ENCODE measurements at regions not wholly inside any gene's neighbourhood (a gene's known extent, or its start where the extent isn't known, plus 50 kb on each side); places are given as distances from the start of the nearest gene placed in this dataset.

DNA sequence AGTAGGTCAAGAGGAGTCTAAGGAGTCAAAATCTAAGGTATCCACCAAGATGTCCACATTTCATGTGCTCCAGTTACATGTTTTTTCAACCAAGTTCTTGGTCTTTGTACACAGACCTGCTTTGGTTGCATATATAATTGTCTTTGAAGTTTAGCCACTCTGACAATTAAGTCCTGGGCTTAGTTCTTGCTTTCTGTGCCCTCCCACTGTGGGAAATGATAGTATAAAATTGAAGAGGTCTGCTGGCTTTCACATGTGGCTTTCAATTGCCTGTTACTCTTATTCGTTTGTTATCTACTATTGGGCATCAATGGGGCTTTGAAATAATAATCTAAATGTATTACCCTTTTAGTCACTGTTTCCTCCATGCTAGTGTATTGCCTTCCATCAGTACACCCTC, 72.8 kb downstream of the TBR1 start:
- WGBS (ENCODE audit: insufficient coverage, low coverage, missing lambda C conversion rate), result 4% methylated on average over 1 of the region's 1 CpG
- BruUV-seq (replicated peaks), result no TSS peak
- Histone ChIP-seq H3K79me2 (ENCODE audit: control insufficient read depth, insufficient read depth, low read length) (no peaks in the 10 kb centered on the region), H2AFZ (ENCODE audit: low read depth, low read length) (no peak overlapping the region), H3K36me3 (ENCODE audit: control insufficient read depth, insufficient read depth, low read length) (no peaks in the 10 kb centered on the region), H3K9ac (ENCODE audit: insufficient read depth in 1 of 2, low read depth in 2 of 2, low read length in 2 of 2) (no peak overlapping the region), H3K4me1 (replicated peaks in 1 of 2; ENCODE audit: control insufficient read depth in 2 of 2, insufficient read depth in 2 of 2, low read length in 2 of 2) (no peaks in the 10 kb centered on the region), H3K27ac (ENCODE audit: extremely low read depth, low read depth, low read length) (no peak overlapping the region), H3K4me2 (ENCODE audit: insufficient read depth, low read length) (no peak overlapping the region), H4K20me1 (replicated peaks; ENCODE audit: control insufficient read depth, insufficient read depth, low read length) (no peaks in the 10 kb centered on the region), H3K27me3 (ENCODE audit: control insufficient read depth in 2 of 2, insufficient read depth in 2 of 2, low read length in 2 of 2) (no peaks in the 10 kb centered on the region), H3K4me3 (no peak overlapping the region), H3K9me3 (replicated peaks; ENCODE audit: control insufficient read depth, insufficient read depth, low read depth, low read length) (no peaks in the 10 kb centered on the region; the same call in 1 of the 2 replicates), H3K9me1 (ENCODE audit: control insufficient read depth, insufficient read depth, low read length) (no peaks in the 10 kb centered on the region)
- FAIRE-seq (no peak), ATAC-seq (no peak), DNase-seq (ENCODE audit: extremely low read depth in 1 of 4, low spot score in 3 of 4) (no peak)
- intact Hi-C loops (cut with micrococcal nuclease), result no loop called here
- TF ChIP-seq, protein P1, sequence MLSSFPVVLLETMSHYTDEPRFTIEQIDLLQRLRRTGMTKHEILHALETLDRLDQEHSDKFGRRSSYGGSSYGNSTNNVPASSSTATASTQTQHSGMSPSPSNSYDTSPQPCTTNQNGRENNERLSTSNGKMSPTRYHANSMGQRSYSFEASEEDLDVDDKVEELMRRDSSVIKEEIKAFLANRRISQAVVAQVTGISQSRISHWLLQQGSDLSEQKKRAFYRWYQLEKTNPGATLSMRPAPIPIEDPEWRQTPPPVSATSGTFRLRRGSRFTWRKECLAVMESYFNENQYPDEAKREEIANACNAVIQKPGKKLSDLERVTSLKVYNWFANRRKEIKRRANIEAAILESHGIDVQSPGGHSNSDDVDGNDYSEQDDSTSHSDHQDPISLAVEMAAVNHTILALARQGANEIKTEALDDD (IDR thresholded peaks at IDR 0.05), result no peak
- TF ChIP-seq C11orf30 (IDR thresholded peaks at IDR 0.05; ENCODE audit: low read depth), result no peak
- TF ChIP-seq ZSCAN32 (CRISPR knock-in tag; IDR thresholded peaks at IDR 0.05), result no peak
- no peak for TF ChIP-seq KHSRP (IDR thresholded peaks at IDR 0.05)
- no peak for TF ChIP-seq SLC30A9 (CRISPR knock-in tag; IDR thresholded peaks at IDR 0.05)
- no peak for TF ChIP-seq HOXB6 (CRISPR knock-in tag; IDR thresholded peaks at IDR 0.05; ENCODE audit: borderline replicate concordance)
- TF ChIP-seq PRPF4 (IDR thresholded peaks at IDR 0.05; ENCODE audit: insufficient read depth, low read depth, low read length, poor library complexity, severe bottlenecking), result no peak
- no peak for TF ChIP-seq EGR1 (conservative IDR thresholded peaks at IDR 0.05)
- no peak for TF ChIP-seq ELF1 (tag; IDR thresholded peaks at IDR 0.05)
- TF ChIP-seq FOXA3 (CRISPR knock-in tag; conservative IDR thresholded peaks at IDR 0.05 in 1 of 2, IDR thresholded peaks at IDR 0.05 in 1 of 2), result no peak
- TF ChIP-seq, protein P2, sequence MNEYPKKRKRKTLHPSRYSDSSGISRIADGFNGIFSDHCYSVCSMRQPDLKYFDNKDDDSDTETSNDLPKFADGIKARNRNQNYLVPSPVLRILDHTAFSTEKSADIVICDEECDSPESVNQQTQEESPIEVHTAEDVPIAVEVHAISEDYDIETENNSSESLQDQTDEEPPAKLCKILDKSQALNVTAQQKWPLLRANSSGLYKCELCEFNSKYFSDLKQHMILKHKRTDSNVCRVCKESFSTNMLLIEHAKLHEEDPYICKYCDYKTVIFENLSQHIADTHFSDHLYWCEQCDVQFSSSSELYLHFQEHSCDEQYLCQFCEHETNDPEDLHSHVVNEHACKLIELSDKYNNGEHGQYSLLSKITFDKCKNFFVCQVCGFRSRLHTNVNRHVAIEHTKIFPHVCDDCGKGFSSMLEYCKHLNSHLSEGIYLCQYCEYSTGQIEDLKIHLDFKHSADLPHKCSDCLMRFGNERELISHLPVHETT (CRISPR knock-in tag; conservative IDR thresholded peaks at IDR 0.05 in 1 of 2, IDR thresholded peaks at IDR 0.05 in 1 of 2), result no peak
- TF ChIP-seq, protein P3, sequence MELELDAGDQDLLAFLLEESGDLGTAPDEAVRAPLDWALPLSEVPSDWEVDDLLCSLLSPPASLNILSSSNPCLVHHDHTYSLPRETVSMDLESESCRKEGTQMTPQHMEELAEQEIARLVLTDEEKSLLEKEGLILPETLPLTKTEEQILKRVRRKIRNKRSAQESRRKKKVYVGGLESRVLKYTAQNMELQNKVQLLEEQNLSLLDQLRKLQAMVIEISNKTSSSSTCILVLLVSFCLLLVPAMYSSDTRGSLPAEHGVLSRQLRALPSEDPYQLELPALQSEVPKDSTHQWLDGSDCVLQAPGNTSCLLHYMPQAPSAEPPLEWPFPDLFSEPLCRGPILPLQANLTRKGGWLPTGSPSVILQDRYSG (tag; conservative IDR thresholded peaks at IDR 0.05; ENCODE audit: low read depth), result no peak
- no peak for TF ChIP-seq GABPA (tag; conservative IDR thresholded peaks at IDR 0.05; ENCODE audit: low read depth)
- TF ChIP-seq, protein P4, sequence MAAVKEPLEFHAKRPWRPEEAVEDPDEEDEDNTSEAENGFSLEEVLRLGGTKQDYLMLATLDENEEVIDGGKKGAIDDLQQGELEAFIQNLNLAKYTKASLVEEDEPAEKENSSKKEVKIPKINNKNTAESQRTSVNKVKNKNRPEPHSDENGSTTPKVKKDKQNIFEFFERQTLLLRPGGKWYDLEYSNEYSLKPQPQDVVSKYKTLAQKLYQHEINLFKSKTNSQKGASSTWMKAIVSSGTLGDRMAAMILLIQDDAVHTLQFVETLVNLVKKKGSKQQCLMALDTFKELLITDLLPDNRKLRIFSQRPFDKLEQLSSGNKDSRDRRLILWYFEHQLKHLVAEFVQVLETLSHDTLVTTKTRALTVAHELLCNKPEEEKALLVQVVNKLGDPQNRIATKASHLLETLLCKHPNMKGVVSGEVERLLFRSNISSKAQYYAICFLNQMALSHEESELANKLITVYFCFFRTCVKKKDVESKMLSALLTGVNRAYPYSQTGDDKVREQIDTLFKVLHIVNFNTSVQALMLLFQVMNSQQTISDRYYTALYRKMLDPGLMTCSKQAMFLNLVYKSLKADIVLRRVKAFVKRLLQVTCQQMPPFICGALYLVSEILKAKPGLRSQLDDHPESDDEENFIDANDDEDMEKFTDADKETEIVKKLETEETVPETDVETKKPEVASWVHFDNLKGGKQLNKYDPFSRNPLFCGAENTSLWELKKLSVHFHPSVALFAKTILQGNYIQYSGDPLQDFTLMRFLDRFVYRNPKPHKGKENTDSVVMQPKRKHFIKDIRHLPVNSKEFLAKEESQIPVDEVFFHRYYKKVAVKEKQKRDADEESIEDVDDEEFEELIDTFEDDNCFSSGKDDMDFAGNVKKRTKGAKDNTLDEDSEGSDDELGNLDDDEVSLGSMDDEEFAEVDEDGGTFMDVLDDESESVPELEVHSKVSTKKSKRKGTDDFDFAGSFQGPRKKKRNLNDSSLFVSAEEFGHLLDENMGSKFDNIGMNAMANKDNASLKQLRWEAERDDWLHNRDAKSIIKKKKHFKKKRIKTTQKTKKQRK (IDR thresholded peaks at IDR 0.05; ENCODE audit: borderline replicate concordance, low read depth, low read length), result no peak
- in situ Hi-C loops (cut with MboI), result no loop called here
- ChIA-PET CTCF (ENCODE audit: low intra/inter-chr PET ratio) (no interaction called here), POLR2A (no interaction called here)
